ENCODE measurements at regions not wholly inside any gene's neighbourhood (a gene's known extent, or its start where the extent isn't known, plus 50 kb on each side); places are given as distances from the start of the nearest gene placed in this dataset.
"Not testable (repeated sequence)": the region's sequence is repeated elsewhere in the genome, so short reads cannot be mapped to it uniquely, and the experiment has no call there.

DNA sequence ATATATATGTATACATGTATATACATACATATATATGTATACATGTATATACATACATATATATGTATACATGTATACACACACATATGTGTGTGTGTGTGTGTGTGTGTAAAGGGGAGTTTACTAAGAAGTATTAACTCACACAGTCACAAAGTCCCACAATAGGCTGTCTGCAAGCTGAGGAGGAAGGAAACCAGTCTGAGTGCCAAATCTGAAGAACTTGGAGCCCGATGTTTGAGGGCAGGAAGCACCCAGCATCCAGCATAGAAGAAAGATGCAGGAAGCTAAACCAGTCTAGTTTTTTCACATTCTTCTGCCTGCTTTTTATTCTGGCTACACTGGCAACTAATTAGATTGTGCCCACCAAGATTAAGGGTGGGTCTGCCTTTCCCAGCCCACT is 591.5 kb downstream of the PRR16 start:
- Histone ChIP-seq H3K4me2 (ENCODE audit: insufficient read depth, low read length) (no peak overlapping the region), H2AFZ (ENCODE audit: low read depth, low read length) (no peak overlapping the region), H3K4me3 (no peak overlapping the region), H3K9me1 (ENCODE audit: control insufficient read depth, insufficient read depth, low read length) (no peaks in the 10 kb centered on the region), H4K20me1 (replicated peaks; ENCODE audit: control insufficient read depth, insufficient read depth, low read length) (no peaks in the 10 kb centered on the region), H3K79me2 (ENCODE audit: control insufficient read depth, insufficient read depth, low read length) (no peaks in the 10 kb centered on the region), H3K4me1 (replicated peaks in 1 of 2; ENCODE audit: control insufficient read depth in 2 of 2, insufficient read depth in 2 of 2, low read length in 2 of 2) (no peaks in the 10 kb centered on the region), H3K9ac (ENCODE audit: insufficient read depth in 1 of 2, low read depth in 2 of 2, low read length in 2 of 2) (no peak overlapping the region), H3K27ac (ENCODE audit: extremely low read depth, low read depth, low read length) (no peak overlapping the region), H3K36me3 (ENCODE audit: control insufficient read depth, insufficient read depth, low read length) (no peaks in the 10 kb centered on the region), H3K27me3 (ENCODE audit: control insufficient read depth in 2 of 2, insufficient read depth in 2 of 2, low read length in 2 of 2) (no peaks in the 10 kb centered on the region), H3K9me3 (replicated peaks; ENCODE audit: control insufficient read depth, insufficient read depth, low read depth, low read length) (peaks cover 2% of the 10 kb centered on the region)
- FAIRE-seq (no peak), ATAC-seq (no peak), DNase-seq (ENCODE audit: extremely low read depth in 1 of 4, low spot score in 3 of 4) (no peak)
- no TSS peak for BruUV-seq (replicated peaks)
- in situ Hi-C loops (cut with MboI) = no loop called here
- POLR2A ChIA-PET = no interaction called here
- intact Hi-C loops (cut with micrococcal nuclease) = no loop called here
- 14% methylated on average over 1 of the region's 1 CpG for WGBS (ENCODE audit: insufficient coverage, low coverage, missing lambda C conversion rate)
- CTCF ChIA-PET (ENCODE audit: low intra/inter-chr PET ratio) = no interaction called here
- no peak for TF ChIP-seq ZNF395 (CRISPR knock-in tag; IDR thresholded peaks at IDR 0.05)
- no peak for TF ChIP-seq ARNT (IDR thresholded peaks at IDR 0.05)
- TF ChIP-seq ZNF316 (IDR thresholded peaks at IDR 0.05) = no peak
- no peak for TF ChIP-seq DPF2 (IDR thresholded peaks at IDR 0.05)
- TF ChIP-seq TAL1 (IDR thresholded peaks at IDR 0.05) = no peak
- no peak for TF ChIP-seq ZNF707 (CRISPR knock-in tag; conservative IDR thresholded peaks at IDR 0.05)
- TF ChIP-seq, protein P1, sequence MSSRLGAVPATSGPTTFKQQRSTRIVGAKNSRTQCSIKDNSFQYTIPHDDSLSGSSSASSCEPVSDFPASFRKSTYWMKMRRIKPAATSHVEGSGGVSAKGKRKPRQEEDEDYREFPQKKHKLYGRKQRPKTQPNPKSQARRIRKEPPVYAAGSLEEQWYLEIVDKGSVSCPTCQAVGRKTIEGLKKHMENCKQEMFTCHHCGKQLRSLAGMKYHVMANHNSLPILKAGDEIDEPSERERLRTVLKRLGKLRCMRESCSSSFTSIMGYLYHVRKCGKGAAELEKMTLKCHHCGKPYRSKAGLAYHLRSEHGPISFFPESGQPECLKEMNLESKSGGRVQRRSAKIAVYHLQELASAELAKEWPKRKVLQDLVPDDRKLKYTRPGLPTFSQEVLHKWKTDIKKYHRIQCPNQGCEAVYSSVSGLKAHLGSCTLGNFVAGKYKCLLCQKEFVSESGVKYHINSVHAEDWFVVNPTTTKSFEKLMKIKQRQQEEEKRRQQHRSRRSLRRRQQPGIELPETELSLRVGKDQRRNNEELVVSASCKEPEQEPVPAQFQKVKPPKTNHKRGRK (tag; IDR thresholded peaks at IDR 0.05) = no peak
- TF ChIP-seq ZFP1 (CRISPR knock-in tag; IDR thresholded peaks at IDR 0.05) = no peak
- TF ChIP-seq EGR1 (conservative IDR thresholded peaks at IDR 0.05) = no peak
- TF ChIP-seq MTA3 (IDR thresholded peaks at IDR 0.05; ENCODE audit: borderline replicate concordance) = no peak
- TF ChIP-seq LCOR (CRISPR knock-in tag; IDR thresholded peaks at IDR 0.05) = no peak
- no peak for TF ChIP-seq ZBTB26 (CRISPR knock-in tag; IDR thresholded peaks at IDR 0.05)
- no peak for TF ChIP-seq HCFC1 (IDR thresholded peaks at IDR 0.05; ENCODE audit: low read depth, low read length)

- H3K27me3 ChIP-seq (ENCODE audit: control insufficient read depth in 2 of 2, insufficient read depth in 2 of 2, low read length in 2 of 2); H3K9ac ChIP-seq (ENCODE audit: insufficient read depth in 1 of 2, low read depth in 2 of 2, low read length in 2 of 2); H3K4me1 ChIP-seq (replicated peaks in 1 of 2; ENCODE audit: control insufficient read depth in 2 of 2, insufficient read depth in 2 of 2, low read length in 2 of 2); intact Hi-C loops (cut with micrococcal nuclease); H3K27ac ChIP-seq (ENCODE audit: extremely low read depth, low read depth, low read length); H3K4me3 ChIP-seq; H3K36me3 ChIP-seq (ENCODE audit: control insufficient read depth, insufficient read depth, low read length); POLR2A ChIA-PET; H4K20me1 ChIP-seq (replicated peaks; ENCODE audit: control insufficient read depth, insufficient read depth, low read length); H3K9me1 ChIP-seq (ENCODE audit: control insufficient read depth, insufficient read depth, low read length); H3K79me2 ChIP-seq (ENCODE audit: control insufficient read depth, insufficient read depth, low read length); BruUV-seq (replicated peaks); H3K9me3 ChIP-seq (replicated peaks; ENCODE audit: control insufficient read depth, insufficient read depth, low read depth, low read length); CTCF ChIA-PET (ENCODE audit: low intra/inter-chr PET ratio); ATAC-seq; in situ Hi-C loops (cut with MboI); DNase-seq (ENCODE audit: extremely low read depth in 1 of 4, low spot score in 3 of 4); FAIRE-seq: not testable (repeated sequence)
- Histone ChIP-seq H2AFZ (ENCODE audit: low read depth, low read length) (0 out of 2 replicates have a peak overlapping the region, but pooled peaks have one; percentile 55), H3K4me2 (ENCODE audit: insufficient read depth, low read length) (peak overlapping the region; percentile 18; the same call in 1 of the 2 replicates)
- WGBS (ENCODE audit: insufficient coverage, low coverage, missing lambda C conversion rate) = 2% methylated on average over 19 of the region's 23 CpGs
Measured at GRCh38 chr5:121064241-121064640, 600.1 kb downstream of the PRR16 start.

All from K562 (cell line).